OCI-LY7 (cell line): ENCODE measurements at regions not wholly inside any gene's neighbourhood (a gene's known extent, or its start where the extent isn't known, plus 50 kb on each side); places are given as distances from the start of the nearest gene placed in this dataset.
A peak's percentile ranks its signal among the peaks of the same experiment; 100 is the strongest.

ENCODE experiments used
- BruUV-seq: library from RNA; stranded (reverse); fragments of 400-500 nt; replicated peaks from 2 replicates; lab custom pipeline; 2021; lab: Mats Ljungman, UMichigan
- CTCF ChIA-PET: fragments of 300-600 bp; sonication (Branson Sonifier 250); formaldehyde crosslinking; loops from one replicate; lab custom pipeline; 2022; ENCODE audit warnings: antibody characterized with exemption; ENCODE audit not compliant: unreplicated experiment; lab: Charles Lee
- POLR2A ChIA-PET: fragments of 300-600 bp; sonication (Branson Sonifier 250); formaldehyde crosslinking; loops from one replicate; lab custom pipeline; 2022; ENCODE audit warnings: antibody characterized with exemption; lab: Charles Lee
- DNase-seq: peaks from one replicate; pipeline ENCODE4 v3.0.0-alpha.2; 2015; ENCODE audit warnings: low spot score
- H2AFZ ChIP-seq: fragments of 200-600 bp; sonication (generic), shearing (Covaris generic); 2 replicates; pipeline ENCODE4 v1.6.1; 2014; ENCODE audit warnings: mild to moderate bottlenecking, antibody characterized with exemption, low read length, moderate library complexity
- H3K27ac ChIP-seq: fragments of 200-600 bp; sonication (generic); 2 replicates; pipeline ENCODE4 v1.5.1; 2014; ENCODE audit warnings: mixed run types, low read depth, mild to moderate bottlenecking, moderate library complexity, low read length, inconsistent platforms; ENCODE audit not compliant: poor library complexity, severe bottlenecking
- H3K36me3 ChIP-seq: fragments of 200-600 bp; sonication (generic); 2 replicates; pipeline ENCODE4 v1.6.1; 2014; ENCODE audit warnings: mild to moderate bottlenecking, antibody characterized with exemption, low read length, moderate library complexity, mixed read lengths; ENCODE audit not compliant: insufficient read depth
- H3K4me1 ChIP-seq: fragments of 200-600 bp; sonication (generic); 2 replicates; pipeline ENCODE4 v1.5.1; 2014; ENCODE audit warnings: mild to moderate bottlenecking, low read length; ENCODE audit not compliant: insufficient read depth, poor library complexity, severe bottlenecking
- H3K4me2 ChIP-seq: fragments of 200-600 bp; sonication (generic); 2 replicates; pipeline ENCODE4 v1.6.1; 2014; ENCODE audit warnings: mild to moderate bottlenecking, low read length
- H3K4me3 ChIP-seq: fragments of 200-600 bp; sonication (generic); 2 replicates; pipeline ENCODE4 v1.5.1; 2014; ENCODE audit warnings: mild to moderate bottlenecking, low read depth, low read length; ENCODE audit not compliant: poor library complexity, severe bottlenecking
- H3K79me2 ChIP-seq: fragments of 200-600 bp; sonication (generic); 2 replicates; pipeline ENCODE4 v1.6.1; 2016; ENCODE audit warnings: low read depth, mild to moderate bottlenecking, low read length, moderate library complexity, mixed read lengths; ENCODE audit not compliant: insufficient read depth
- H3K9me2 ChIP-seq: fragments of 200-600 bp; sonication (generic); 2 replicates; pipeline ENCODE4 v1.6.1; 2016; ENCODE audit warnings: mild to moderate bottlenecking, low read length, mixed read lengths; ENCODE audit not compliant: insufficient read depth
- H3K9me3 ChIP-seq: fragments of 200-600 bp; sonication (generic); 2 replicates; pipeline ENCODE4 v1.6.1; 2014; ENCODE audit warnings: mild to moderate bottlenecking, mixed run types, low read length, mixed read lengths
- H4K20me1 ChIP-seq: fragments of 200-600 bp; sonication (generic); 2 replicates; pipeline ENCODE4 v1.6.1; 2014; ENCODE audit warnings: mild to moderate bottlenecking, antibody characterized with exemption, low read length, moderate library complexity, mixed read lengths; ENCODE audit not compliant: insufficient read depth
- EZH2phosphoT487 ChIP-seq: fragments of 200-600 bp; sonication (generic); IDR thresholded peaks from 2 replicates; pipeline ENCODE4 v1.6.1; 2018; ENCODE audit warnings: low read depth, borderline replicate concordance, mild to moderate bottlenecking, mixed run types, antibody characterized with exemption, low read length, moderate library complexity, mixed read lengths
- intact Hi-C: fragments of 100-400 bp; cut with micrococcal nuclease; formaldehyde crosslinking; loops from one replicate; pipeline ENCODE4 v1.10.0; 2022; ENCODE audit not compliant: unreplicated experiment
- TF ChIP-seq, protein P1 (sequence below): fragments of 200-600 bp; sonication (generic); conservative IDR thresholded peaks from 2 replicates; pipeline ENCODE4 v1.5.1; 2014; ENCODE audit warnings: mild to moderate bottlenecking, antibody characterized with exemption, low read length, moderate library complexity, mixed read lengths

DNA sequence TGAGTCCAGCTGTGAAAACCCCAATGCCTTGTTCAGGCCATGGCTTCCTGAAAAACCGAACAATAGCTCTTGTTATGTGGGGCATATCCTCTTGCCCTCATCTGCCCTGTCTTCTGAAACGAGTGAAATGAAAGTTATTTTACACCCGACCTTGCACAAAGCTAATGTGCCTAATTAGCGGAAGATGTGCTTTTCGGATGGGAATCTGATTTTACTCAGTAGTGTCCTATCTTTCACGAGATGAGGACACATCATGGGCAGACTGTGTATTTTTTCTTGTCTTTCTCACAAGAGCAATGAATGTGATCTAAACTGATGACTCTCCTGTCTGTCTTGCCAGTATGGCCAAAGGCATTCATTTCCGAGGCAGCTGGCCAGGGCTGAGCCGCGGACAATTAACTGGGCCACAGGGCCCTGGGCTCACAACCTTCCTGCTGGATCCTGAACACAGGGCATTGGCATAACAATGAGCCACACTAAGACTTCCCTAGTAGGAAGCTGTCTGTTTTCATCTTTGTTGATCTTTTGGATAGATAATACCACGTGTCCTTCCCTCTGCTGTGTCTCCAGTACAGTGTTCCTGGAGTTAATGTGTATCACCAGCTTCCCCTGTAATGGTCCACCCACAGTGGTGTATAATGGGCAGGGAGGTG is 86.0 kb upstream of the HIF1A start:
- H4K20me1 ChIP-seq = no peaks in the 10 kb centered on the region
- POLR2A ChIA-PET = interaction anchor here (0.6 to 1.6 kb wide), 7 partner anchors 8 to 137 kb away, joined by 3 to 4 read pairs (median 3); no protein-coding TSS in a partner anchor

DNA sequence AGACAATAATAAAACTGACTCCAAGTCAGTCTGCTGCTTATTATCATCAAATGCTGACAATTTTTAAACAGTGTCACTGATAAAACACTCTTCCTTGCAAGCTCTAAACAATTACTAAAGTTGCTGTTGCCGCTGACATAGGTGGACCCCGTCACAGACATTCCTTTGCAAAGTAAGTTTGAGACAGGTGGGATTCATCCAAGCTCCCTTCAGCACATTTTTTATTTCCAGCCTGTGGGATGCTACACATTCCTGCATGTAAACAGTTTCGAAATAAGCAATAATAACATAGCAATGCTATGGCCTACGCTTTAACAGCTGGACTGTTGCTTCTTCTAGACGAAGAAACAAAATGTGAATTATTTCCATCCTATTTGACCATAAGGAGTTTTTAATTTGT is 85.4 kb upstream of the HIF1A start:
- POLR2A ChIA-PET = interaction anchor here (0.9 to 1.6 kb wide), 3 partner anchors 21 to 134 kb away, joined by 3 read pairs; no protein-coding TSS in a partner anchor

More for the DNA sequence above, 86.0 kb upstream of the HIF1A start:
- H3K4me1 ChIP-seq = peaks cover 46% of the 10 kb centered on the region
- H2AFZ ChIP-seq = peak overlapping the region; percentile 68; the same call in 1 of the 2 replicates
- no peaks in the 10 kb centered on the region for H3K9me3 ChIP-seq
- no peaks in the 10 kb centered on the region for H3K9me2 ChIP-seq
- no peak for DNase-seq
- H3K4me3 ChIP-seq = no peak overlapping the region
- no peak overlapping the region for H3K27ac ChIP-seq
- no peak overlapping the region for H3K4me2 ChIP-seq
- no peak for TF ChIP-seq EZH2phosphoT487
- TF ChIP-seq, protein P1, sequence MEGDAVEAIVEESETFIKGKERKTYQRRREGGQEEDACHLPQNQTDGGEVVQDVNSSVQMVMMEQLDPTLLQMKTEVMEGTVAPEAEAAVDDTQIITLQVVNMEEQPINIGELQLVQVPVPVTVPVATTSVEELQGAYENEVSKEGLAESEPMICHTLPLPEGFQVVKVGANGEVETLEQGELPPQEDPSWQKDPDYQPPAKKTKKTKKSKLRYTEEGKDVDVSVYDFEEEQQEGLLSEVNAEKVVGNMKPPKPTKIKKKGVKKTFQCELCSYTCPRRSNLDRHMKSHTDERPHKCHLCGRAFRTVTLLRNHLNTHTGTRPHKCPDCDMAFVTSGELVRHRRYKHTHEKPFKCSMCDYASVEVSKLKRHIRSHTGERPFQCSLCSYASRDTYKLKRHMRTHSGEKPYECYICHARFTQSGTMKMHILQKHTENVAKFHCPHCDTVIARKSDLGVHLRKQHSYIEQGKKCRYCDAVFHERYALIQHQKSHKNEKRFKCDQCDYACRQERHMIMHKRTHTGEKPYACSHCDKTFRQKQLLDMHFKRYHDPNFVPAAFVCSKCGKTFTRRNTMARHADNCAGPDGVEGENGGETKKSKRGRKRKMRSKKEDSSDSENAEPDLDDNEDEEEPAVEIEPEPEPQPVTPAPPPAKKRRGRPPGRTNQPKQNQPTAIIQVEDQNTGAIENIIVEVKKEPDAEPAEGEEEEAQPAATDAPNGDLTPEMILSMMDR = no peak
- no TSS peak for BruUV-seq
- intact Hi-C loops = no loop called here
- no peaks in the 10 kb centered on the region for H3K79me2 ChIP-seq
- CTCF ChIA-PET = no interaction called here
- no peaks in the 10 kb centered on the region; the same call in 1 of the 2 replicates for H3K36me3 ChIP-seq

More for the DNA sequence above, 85.4 kb upstream of the HIF1A start:
- no peaks in the 10 kb centered on the region for H3K79me2 ChIP-seq
- intact Hi-C loops = no loop called here
- H2AFZ ChIP-seq = peak overlapping the region; percentile 68; the same call in 1 of the 2 replicates
- H4K20me1 ChIP-seq = no peaks in the 10 kb centered on the region
- H3K36me3 ChIP-seq = no peaks in the 10 kb centered on the region
- peaks cover 46% of the 10 kb centered on the region for H3K4me1 ChIP-seq
- no peak overlapping the region for H3K27ac ChIP-seq
- no peaks in the 10 kb centered on the region for H3K9me3 ChIP-seq
- CTCF ChIA-PET = no interaction called here
- BruUV-seq = no TSS peak
- DNase-seq = no peak
- no peaks in the 10 kb centered on the region for H3K9me2 ChIP-seq
- TF ChIP-seq EZH2phosphoT487 = no peak
- TF ChIP-seq, protein P1 = no peak
- no peak overlapping the region for H3K4me3 ChIP-seq
- no peak overlapping the region for H3K4me2 ChIP-seq
